NCI-H524 (cell line): ENCODE measurements at regions not wholly inside any gene's neighbourhood (a gene's known extent, or its start where the extent isn't known, plus 50 kb on each side); places are given as distances from the start of the nearest gene placed in this dataset.

Experiments
- DNase-seq, 2 experiments: peaks; one replicate each; lab custom pipeline; 2025; lab: John Stamatoyannopoulos, UW

GRCh38 chr14:53610947-53611346, 345.7 kb downstream of the BMP4 start:
- no peak for DNase-seq

- no peak for DNase-seq
Measured at GRCh38 chr14:53609009-53609408, 347.6 kb downstream of the BMP4 start.

- no peak for DNase-seq
Measured at GRCh38 chr14:53608369-53608768, 348.3 kb downstream of the BMP4 start.

- DNase-seq, result no peak
Measured at GRCh38 chr14:53606203-53606602, 350.4 kb downstream of the BMP4 start.

- DNase-seq, result no peak
Measured at GRCh38 chr14:53605562-53605961, 351.1 kb downstream of the BMP4 start.

- DNase-seq, result no peak
Measured at GRCh38 chr14:53603994-53604393, 352.6 kb downstream of the BMP4 start.

GRCh38 chr14:53601409-53601808, 355.2 kb downstream of the BMP4 start:
- DNase-seq, result no peak

GRCh38 chr14:53599221-53599945, 357.2 kb downstream of the BMP4 start:
- peak; percentile 9 to 36 for DNase-seq

GRCh38 chr14:53596853-53597525, 359.6 kb downstream of the BMP4 start:
- DNase-seq, result no peak

GRCh38 chr14:53591816-53592215, 364.8 kb downstream of the BMP4 start:
- DNase-seq, result no peak

GRCh38 chr14:53581504-53581903, 375.1 kb downstream of the BMP4 start:
- DNase-seq, result no peak

GRCh38 chr14:53571641-53572328, 384.8 kb downstream of the BMP4 start:
- DNase-seq, result no peak

- DNase-seq, result no peak
Measured at GRCh38 chr14:53570411-53571387, 385.9 kb downstream of the BMP4 start.

GRCh38 chr14:53569446-53569845, 387.2 kb downstream of the BMP4 start:
- DNase-seq, result no peak

GRCh38 chr14:53567236-53567780, 389.3 kb downstream of the BMP4 start:
- DNase-seq, result no peak

GRCh38 chr14:53564870-53565269, 391.8 kb downstream of the BMP4 start:
- DNase-seq, result no peak

- no peak for DNase-seq
Measured at GRCh38 chr14:53563628-53564027, 393.0 kb downstream of the BMP4 start.

- DNase-seq, result no peak
Measured at GRCh38 chr14:53553221-53553620, 400.1 kb upstream of the DDHD1 start.

GRCh38 chr14:53551862-53552261, 398.7 kb upstream of the DDHD1 start:
- no peak for DNase-seq

- peak; percentile 86 to 90 for DNase-seq
Measured at GRCh38 chr14:53550776-53551175, 397.7 kb upstream of the DDHD1 start.

- DNase-seq, result no peak
Measured at GRCh38 chr14:53549956-53550355, 396.8 kb upstream of the DDHD1 start.

- DNase-seq, result no peak
Measured at GRCh38 chr14:53547593-53547992, 394.5 kb upstream of the DDHD1 start.
